GM19397 (cell line): ENCODE measurements at regions not wholly inside any gene's neighbourhood (a gene's known extent, or its start where the extent isn't known, plus 50 kb on each side); places are given as distances from the start of the nearest gene placed in this dataset.

Experiments used
- ATAC-seq: cut with Tn5 transposase; IDR thresholded peaks from one replicate; pipeline ENCODE4 v1.9.1; 2021; ENCODE audit warnings: mild to moderate bottlenecking, moderate library complexity; ENCODE audit not compliant: unreplicated experiment

GRCh38 chr5:30957591-30957990 lies 235.9 kb upstream of the CDH6 start:
- ATAC-seq = no peak

DNA sequence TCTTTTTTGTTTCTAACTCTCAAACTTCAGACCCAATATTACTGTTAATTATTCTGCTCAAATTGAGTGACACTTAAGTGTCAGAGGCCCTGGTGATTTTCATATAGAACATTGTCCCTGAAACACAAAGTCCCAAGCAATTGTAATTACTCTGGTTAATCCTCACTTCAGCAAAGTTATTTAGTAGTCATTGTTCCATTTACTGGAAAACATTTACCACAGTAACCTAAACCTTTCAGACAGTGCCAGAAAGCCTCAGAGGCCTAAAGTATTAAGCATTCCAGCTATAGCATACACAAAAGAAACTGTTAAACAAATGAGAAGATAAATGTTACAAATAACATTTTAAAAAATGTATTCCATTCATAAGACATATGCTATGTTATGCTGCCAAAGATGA lies 237.2 kb upstream of the CDH6 start:
- no peak for ATAC-seq

GRCh38 chr5:30937070-30937469 lies 256.4 kb upstream of the CDH6 start:
- no peak for ATAC-seq

GRCh38 chr5:30933599-30933998 lies 259.9 kb upstream of the CDH6 start:
- ATAC-seq = no peak

- ATAC-seq = no peak
These were observed 261.0 kb upstream of the CDH6 start for GRCh38 chr5:30932273-30933017.

GRCh38 chr5:30930736-30931135 lies 262.8 kb upstream of the CDH6 start:
- ATAC-seq = no peak

- ATAC-seq = no peak
These were observed 264.5 kb upstream of the CDH6 start for GRCh38 chr5:30928956-30929355.

DNA sequence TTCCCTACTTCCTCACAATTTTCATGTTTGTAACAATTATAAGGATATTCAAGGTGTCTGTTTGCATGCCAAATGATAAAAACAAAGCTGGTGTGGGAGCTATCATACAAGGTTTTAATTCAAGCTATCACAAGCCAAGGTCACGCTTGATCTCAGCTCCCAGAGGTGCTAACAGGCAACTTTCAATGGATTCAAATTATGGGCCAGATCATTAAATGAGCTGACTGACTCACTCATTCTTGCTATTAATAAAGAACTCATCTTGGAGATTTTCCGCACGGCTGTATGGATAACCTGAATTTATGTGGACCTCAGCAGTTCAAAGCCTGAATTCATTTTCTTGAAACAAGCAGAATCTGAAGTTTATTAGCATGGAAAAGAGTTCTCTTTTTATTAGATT lies 267.3 kb upstream of the CDH6 start:
- ATAC-seq = no peak

DNA sequence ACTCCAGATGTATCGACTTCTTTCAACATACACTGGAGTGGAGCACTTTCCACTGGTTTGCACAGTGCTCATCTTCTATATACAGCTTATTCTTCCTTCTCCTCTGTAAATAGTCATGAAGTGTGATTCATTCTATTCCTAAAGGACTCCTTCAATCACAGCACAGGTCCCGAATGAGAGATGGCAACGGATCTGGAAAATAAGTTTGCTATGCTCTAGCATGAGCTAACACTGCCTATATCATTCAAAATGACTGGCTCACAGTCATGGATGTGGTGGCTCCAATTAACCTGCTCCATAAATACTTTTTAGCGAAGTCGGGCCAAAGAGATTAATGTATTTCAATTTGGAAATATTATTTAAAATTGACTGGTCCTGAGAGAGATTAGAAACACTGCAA lies 272.1 kb upstream of the CDH6 start:
- no peak for ATAC-seq

DNA sequence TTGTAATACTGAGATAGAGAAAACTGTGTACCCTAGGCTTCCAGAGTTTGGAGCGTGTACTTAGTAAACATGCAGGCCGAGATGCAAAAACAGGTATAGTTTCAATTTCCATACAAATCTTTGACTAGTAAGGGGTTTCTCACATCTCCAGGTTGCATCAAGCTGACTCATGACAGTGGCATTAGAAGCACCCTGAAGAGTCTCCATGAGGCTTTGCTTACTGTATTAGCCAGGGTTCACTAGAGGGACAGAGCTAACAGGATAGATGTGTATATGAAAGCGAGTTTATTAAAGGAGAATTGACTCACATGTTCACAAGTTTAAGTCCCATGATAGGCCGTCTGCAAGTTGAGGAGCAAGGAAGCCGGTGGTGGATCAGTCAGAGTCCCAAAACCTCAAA lies 275.3 kb upstream of the CDH6 start:
- ATAC-seq = no peak

DNA sequence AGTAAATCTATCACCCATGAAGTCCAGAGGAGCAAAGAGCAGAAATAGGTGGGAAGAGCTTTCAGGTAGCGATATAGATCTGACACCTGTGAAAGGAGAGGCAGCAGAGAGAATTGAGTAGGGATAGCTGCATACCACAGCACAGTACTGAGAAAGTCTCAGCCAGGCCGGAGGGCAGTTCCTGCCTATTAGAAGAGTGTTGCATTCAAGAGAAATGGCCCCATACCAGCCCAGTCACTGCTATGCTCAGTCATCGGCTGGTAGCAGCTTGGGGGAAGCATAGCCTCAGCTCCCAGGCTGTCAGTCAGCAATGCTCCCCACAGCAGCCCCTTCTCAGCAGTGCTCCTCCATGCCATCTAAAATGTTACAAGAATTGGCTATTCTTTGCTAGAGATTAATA lies 285.1 kb upstream of the CDH6 start:
- ATAC-seq = no peak

GRCh38 chr5:30900367-30900766 lies 293.1 kb upstream of the CDH6 start:
- ATAC-seq = no peak

GRCh38 chr5:30894811-30895210 lies 298.7 kb upstream of the CDH6 start:
- no peak for ATAC-seq

- no peak for ATAC-seq
These were observed 301.8 kb upstream of the CDH6 start for GRCh38 chr5:30891660-30892059.

GRCh38 chr5:30890377-30890776 lies 303.1 kb upstream of the CDH6 start:
- ATAC-seq = no peak

GRCh38 chr5:30880514-30880913 lies 313.0 kb upstream of the CDH6 start:
- no peak for ATAC-seq

DNA sequence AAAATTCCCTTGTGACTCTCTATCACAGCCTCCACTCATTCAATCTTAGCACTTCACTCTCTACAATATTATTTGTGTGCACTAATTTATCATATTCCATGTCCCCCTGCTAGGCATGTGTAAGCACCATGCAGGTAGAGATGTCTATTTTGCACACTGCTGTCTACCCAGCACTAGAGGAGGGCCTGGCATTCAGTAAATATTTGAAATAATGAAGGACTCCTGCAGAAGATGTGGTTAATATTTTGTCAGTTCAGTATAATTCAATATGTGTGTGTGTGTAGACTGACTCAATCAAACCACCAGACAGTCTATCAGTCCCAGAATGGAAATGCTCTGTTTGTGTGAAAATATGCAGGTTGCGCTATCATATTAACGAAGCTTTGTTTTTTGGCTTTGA lies 313.6 kb upstream of the CDH6 start:
- ATAC-seq = no peak

GRCh38 chr5:30878746-30879145 lies 314.7 kb upstream of the CDH6 start:
- no peak for ATAC-seq

- ATAC-seq = no peak
These were observed 315.2 kb upstream of the CDH6 start for GRCh38 chr5:30878296-30878695.

DNA sequence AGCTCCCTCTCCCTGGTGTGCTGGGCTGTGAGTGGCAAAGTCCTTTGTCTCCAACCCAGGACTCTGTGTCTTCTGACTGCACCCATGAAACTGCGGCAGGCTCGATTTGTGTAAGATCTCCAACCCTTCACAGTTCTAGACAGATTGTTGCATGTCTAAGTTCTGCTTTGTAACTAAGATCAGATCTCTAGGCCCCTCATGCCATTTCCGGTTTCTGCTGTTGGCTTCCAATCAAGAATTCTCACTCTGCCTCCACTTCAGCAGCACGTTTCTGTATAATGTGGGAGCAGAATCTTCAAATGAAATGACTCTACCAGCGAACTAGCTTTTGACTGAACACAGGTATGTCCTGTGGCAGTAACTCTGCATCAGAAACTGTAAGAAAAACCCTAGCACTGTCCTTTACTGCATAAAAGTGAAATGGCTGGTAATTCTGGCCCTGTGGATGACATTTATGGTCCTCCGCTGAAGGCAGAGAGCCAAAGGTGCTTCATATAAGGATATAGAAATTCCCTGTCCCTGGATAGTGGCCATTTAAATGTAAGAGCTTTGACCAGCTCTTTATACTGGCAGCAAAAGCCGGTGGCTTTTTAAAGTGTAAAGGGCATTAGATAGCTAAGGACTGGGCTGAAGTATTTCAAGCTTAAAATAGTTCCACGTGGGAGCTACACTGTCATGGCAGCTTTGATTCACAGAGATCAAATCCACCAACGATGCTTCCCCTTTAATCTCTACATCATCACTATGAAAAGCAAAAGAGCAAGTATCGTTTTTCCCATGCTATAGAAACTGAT lies 319.0 kb upstream of the CDH6 start:
- no peak for ATAC-seq

DNA sequence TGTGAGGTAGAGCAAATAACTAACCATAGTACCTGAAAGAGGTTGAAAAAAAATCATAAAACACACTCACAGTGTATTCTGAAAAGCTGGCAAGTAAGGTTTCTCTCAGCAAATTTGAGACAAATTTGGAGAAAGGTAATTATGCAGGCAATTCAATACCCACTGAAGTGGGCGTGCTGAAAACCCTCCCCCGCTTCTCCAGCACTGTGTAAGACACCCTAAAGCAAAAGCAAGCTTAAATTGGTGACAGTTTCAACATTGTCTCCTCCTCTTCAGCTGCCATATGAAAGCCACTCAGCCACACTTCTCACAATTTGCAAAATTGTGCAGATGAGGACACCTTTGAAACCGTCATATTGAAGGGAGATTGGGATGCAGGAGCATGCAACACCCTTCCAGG lies 322.3 kb upstream of the CDH6 start:
- no peak for ATAC-seq

- no peak for ATAC-seq
These were observed 325.8 kb upstream of the CDH6 start for GRCh38 chr5:30867711-30868110.

DNA sequence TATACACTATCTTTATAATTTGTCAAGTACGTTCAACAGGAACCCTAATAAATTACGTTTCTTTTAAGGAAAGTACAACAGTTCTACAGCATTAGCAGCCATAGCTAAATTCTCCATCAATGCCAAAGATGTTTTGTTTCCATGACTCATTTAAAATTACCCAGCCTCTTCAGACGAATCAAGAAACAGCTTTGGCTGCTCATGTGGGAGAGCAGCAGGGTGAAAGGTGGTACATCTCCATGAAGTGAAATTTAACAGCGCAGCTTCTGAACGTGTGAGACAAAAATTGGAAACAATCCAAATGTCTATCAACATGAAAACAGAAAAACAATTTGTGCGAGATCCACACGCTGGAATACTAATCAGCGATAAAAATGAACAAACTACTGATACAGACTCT lies 327.3 kb upstream of the CDH6 start:
- no peak for ATAC-seq
